NCI-H1048 (cell line): ENCODE measurements at regions not wholly inside any gene's neighbourhood (a gene's known extent, or its start where the extent isn't known, plus 50 kb on each side); places are given as distances from the start of the nearest gene placed in this dataset.
"Not testable (repeated sequence)": the region's sequence is repeated elsewhere in the genome, so short reads cannot be mapped to it uniquely, and the experiment has no call there.

Experiments
- DNase-seq: peaks from one replicate; lab custom pipeline; 2025; lab: John Stamatoyannopoulos, UW

DNA sequence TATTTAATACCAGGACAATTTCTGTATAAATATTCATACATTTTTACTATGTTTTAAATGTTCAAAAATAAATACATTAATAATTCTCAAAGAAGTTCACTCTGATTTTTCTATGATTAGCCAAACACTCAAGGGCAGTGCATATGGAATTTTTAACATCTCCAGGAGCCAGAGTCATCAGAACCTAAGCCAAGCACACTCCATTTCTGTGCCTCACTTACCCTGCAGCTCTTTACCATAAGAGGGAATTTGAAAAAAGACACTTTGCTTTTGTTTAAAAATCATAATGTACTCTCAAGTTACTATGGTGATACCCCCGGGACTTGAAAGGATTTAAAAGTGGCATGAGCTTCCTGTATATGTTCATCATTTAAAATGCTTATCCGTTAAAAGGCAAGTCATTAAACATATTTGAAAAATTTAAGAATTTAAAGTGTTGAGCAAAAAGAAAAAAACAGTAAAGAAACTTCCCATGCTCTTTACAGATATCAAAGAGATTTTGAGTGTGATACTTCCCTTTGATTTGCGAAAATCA lies 747.4 kb upstream of the NECTIN3 start:
- DNase-seq: no peak

DNA sequence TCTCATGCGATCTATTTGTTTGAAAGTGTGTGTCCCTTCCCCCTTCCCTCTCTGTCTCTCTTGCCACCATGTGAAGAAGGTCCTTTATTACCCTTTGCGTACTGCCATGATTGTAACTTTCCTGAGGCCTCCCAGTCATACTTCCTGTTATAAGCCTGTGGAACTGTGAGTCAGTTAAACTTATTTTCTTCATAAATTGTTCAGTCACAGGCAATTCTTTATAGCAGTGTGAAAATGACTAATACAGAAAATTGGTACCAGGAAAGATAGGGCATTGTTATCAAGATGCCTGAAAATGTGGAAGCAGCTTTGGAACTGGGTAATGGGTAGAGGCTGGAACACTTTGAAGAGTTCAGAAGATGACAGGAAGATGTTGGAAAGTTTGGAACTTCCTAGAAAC lies 743.7 kb upstream of the NECTIN3 start:
- DNase-seq: no peak

DNA sequence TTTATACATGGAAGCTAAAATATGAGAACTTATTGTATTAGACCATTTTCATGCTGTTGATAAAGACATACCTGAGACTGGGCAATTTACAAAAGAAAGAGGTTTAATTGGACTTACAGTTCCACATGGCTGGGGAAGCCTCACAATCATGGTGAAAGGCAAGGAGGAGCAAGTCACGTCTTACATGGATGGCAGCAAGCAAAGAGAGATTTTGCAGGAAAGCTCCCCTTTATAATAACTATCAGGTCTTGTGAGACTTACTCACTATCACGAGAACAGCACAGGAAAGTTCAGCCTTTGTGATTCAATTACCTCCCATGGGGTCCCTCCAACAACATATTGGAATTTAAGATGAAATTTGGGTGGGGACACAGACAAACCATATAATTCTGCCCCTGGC lies 740.1 kb upstream of the NECTIN3 start:
- DNase-seq: not testable (repeated sequence)

DNA sequence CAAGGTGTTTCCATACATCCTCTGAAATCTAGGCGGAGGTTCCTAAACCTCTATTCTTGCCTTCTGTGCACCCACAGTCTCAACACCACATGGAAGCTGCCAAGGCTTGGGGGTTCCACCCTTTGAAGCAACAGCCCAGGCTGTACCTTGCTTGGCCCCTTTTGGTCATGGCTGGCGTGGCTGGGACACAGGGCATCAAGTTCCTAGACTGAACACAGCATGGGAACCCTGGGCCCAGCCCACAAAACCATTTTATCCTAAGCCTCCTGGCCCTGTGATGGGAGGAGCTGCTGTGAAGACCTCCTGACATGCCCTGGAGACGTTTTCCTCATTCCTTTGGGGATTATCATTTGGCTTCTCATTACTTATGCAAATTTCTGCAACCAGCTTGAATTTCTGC lies 739.0 kb upstream of the NECTIN3 start:
- peak; percentile 21 for DNase-seq

DNA sequence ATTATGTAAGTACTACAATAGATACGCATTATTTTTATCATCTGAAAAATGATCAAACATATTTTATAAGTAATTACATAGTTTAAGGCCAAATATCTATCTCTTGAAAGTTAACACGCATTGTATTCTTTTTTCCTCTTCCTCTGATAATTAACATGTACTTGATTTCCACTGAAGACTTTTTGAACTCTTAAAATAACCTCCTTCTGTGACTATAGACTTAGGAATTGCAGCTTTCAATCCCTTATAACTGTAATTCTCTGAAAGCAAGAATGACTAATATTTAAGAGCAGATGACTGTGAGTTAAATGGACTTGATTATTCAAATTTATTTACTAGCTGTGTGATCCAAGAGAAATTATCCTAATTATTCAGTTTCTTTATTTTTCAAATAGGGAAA lies 730.6 kb upstream of the NECTIN3 start:
- DNase-seq: no peak

DNA sequence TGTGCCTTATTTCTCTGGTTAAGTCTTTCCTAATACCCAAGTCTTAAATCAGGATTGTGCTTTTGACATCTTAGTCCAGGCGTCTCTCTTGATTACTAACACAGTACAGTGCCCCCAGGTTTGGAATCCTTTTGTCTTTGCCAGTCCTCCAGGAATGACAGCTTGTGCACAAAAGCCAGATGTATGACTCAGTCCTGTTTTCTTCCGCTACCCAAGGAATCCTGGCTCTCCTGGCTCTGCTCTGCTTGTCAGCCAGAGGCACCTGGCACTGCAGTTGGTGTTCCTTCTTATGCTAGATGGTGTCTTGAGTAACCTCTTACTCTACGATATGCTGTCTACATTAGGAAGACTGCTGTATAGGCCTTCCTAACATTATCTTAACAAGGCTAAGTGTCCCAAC lies 728.2 kb upstream of the NECTIN3 start:
- DNase-seq: no peak

DNA sequence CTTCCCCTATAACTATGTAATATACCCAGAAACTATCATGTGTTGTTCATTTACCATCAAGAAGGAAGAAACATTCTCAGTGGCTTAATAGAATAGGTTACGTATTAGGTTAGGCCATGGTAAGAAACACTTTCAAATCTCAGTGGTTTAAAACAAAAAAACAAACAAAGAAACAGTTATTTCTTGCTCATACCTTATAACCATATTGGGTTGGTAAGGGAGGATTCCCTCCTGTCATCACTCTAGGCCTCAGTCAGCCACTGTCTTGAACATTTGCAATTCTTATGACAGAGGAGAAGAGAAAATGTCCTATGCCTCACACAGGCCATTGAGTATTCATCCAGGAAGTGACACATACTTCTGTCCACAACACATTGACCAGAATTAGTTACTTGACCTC lies 727.7 kb upstream of the NECTIN3 start:
- DNase-seq: no peak

DNA sequence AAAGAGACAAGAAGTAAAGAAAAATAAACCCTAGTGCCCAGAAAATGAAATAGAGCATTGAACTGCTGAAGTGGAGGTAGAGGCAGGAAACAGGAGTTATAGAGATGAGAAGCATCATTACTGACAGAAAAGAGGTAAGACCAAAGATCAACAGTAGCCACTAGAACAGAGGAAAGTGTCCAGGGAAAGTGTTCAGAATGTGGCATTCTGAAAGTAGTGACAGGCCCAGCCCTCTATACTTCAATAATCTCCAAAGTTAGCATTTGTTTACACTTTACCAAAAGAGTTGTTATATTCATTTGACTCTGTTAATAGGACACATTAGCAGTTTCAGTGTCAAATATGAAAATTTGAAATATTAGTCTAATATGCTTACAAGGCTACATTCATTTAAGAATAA lies 727.1 kb upstream of the NECTIN3 start:
- no peak for DNase-seq

DNA sequence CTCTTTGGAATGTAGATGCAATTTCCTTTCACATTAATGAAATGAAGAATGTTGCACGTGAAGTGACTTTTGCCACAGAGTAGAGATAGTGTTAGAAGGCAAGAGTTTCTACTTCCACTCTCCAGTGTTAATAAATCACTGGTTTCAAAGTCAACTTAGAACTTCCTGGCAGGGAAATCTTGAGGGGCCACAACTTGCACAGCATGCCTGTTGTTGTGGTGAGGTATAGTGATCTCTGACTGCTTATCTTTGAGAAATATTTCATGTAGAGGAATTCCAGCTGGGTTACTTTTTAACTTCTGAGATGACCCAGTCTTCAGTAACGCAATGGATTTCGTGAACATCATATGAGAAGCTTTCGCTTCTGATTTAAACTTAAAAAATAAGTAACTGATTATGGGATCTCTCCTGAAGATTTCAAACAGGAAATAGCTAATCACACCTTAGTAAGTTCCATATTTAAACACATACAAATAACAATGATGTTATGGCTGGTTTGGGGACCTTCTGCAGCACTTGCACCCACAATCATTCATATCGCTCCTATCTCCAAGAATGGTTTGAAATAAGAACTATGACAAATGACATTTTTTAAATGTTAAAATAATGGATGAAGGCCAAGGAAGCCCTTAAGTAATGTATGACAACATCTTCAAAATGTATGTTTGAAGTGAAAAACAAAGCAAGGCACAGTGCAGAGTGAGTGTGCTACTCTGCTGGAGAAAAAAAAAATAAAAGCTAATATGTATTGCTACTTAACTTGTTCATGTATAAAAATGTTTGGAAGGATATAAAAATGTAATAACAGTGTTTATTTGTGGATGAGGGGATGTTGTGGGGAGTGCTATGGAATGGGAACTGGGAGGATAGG lies 726.5 kb upstream of the NECTIN3 start:
- DNase-seq: no peak

DNA sequence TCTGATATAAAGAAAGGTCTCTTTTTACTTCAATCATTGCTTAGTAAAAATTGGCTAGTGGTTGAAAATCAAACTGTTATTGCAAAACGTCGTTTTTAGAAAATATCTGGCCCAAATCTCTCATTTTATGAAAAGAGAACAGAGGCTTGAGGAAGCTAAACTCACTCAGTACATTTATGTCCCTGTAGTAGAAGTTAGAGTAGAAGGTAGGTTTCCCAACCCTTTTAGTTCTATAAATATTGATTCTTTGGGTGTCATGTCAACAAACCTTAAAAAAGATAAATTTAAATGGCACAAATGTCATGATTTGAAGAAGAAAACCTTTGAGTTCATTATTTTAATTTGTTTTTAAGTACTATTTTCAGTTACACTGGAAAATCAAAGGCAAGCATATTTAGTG lies 722.3 kb upstream of the NECTIN3 start:
- DNase-seq: no peak

DNA sequence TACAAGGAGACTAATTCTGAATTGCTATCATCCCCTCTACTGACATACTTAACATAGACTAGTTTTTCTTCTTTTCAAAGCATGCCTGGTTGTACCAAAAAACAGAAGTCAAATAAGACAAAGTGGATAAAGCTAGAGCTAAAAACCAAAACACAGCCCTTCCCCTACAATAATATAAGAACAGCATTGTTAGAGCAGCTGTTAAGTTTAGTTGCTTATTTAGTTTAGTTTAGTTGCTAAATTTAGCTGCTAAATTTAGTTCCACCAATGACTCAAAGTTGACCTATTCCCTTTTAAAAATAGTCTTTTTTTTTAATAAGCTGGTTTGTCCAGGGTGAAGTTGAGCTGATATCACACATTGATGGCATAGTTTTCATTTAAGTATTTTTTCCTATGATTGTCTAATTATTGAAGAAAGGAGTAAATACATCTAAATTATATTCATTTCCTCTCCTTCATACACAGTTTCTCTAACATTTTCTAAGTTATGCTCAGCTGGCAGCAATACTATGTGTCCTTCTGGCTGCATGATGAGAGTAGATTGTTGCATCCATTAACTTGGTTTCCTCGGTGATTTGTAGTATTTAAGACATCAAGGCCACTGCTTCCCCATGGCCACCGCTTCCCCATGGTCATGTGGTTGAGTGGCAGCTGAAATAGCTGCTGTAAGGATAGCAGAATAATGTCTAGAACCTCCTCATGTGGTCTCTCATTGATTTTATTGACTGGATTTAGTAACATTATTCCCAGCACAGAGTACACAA lies 718.6 kb upstream of the NECTIN3 start:
- no peak for DNase-seq

DNA sequence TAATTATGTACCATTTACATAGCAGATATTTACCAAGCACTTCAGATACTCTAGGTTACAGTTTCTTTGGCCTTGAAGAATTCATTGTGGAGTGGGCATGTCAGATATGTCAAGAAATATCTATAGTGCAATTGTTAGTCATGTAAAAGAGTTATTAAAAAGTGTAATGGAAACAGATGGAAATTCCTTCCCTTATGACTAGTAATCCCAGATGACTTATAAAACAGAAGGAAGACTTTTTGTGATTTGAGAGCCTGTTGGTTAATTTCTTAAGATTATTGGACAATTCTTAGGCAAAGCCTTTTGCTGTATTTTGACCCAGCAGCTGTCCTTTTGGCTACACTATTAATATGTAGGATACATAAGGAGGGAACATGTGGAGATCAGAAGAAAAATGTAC lies 708.9 kb upstream of the NECTIN3 start:
- DNase-seq: no peak

DNA sequence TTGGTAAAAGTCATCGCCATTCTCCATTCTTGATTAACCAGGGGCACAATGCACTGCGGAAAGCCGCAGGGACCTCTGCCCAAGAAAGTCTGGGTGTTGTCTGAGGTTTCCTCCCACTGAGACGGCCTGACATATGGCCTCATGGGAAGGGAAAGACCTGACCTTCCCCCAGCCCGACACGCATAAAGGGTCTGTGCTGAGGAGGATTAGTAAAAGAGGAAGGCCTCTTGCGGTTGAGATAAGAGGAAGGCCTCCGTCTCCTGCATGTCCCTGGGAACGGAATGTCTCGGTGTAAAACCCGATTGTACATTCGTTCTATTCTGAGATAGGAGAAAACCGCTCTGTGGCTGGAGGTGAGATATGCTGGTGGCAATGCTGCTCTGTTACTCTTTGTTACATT lies 704.3 kb upstream of the NECTIN3 start:
- not testable (repeated sequence) for DNase-seq

DNA sequence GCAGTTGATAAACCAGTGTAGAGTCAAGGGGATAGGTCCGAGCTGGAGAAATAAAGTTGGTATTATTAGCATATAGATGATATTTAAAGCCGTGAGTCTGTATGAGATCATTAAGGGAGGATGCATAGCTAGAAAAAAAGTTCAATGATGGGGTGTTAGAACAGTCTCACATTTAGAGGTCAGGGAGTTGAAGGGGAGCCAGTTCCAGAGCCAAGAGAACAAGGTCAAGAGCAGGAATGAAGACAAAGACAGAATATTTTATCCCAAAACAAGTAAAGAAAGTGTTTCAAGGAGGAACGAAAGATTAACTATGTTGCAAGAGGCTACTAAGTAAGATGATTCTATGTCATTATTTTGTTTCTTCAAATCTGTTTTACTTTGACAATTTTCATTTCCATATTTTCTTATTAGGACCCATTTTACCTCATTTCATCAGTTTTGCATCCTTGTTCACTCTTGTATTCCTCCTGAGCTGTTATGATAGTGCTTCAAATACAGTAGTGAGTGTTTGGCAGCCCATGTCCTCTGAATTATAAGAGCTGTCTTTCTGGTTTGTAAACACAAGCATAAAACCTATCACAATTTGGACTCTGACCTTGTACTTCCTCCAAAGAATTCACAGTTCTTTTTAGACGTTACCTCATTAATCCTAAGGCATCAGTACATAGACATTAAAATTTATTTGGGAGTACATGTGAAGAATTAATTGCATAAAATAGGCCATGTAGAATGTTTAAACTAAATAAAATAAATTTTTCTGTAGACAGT lies 695.7 kb upstream of the NECTIN3 start:
- no peak for DNase-seq

DNA sequence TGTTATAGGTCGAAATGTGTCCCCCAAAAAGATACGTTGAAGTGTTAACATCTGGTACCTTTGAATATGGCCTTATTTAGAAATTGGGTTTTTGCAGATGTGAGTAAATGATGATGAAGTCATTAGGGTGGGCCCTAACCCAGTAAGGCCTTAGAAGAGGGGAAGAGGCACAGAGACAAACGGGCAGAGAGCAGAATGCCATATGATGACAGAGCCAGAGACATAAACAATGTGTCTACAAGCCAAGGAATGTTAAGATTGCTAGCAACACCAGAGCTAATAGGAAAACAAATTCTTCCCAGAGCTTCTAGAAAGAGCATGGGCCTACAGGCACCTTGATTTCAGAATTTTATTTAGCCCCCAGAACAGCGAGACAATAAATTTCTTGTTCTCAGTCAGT lies 693.1 kb upstream of the NECTIN3 start:
- DNase-seq: no peak

DNA sequence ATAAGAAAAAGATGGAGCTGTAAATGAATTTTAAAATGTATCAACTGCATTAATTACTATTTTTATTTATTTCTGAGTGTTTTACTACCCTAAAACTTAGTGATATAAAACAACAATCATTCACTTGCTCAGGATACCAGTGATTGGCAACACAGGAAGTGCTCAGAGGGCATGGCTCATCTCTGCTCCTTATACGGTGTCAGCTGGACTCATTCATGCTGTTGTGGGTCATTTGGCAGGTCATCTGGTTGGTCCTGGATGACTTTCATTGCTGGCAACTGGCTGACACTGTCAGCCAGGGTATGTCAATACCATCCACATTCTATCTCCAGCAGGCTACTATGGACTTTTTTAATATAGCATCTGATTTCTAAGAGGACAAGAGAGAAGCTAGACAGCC lies 689.6 kb upstream of the NECTIN3 start:
- no peak for DNase-seq

DNA sequence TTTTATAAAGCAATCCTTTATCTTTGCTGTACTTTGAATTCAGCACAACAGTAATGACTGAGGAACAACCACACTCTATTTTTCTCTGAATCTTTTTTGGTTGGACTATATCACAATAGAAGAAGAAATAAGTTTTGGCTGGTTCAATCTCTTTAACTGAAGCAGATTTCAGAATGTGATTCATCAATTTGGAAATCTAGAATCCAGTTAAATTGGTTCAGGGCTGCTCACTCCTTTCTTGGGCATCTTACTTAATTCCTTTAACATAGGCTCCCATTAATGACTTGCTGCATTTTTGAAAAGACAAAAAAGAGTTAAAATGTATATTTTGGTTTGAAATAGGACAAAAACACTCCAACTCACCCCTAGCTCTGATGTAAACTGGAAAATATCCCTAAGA lies 688.3 kb upstream of the NECTIN3 start:
- DNase-seq: no peak

DNA sequence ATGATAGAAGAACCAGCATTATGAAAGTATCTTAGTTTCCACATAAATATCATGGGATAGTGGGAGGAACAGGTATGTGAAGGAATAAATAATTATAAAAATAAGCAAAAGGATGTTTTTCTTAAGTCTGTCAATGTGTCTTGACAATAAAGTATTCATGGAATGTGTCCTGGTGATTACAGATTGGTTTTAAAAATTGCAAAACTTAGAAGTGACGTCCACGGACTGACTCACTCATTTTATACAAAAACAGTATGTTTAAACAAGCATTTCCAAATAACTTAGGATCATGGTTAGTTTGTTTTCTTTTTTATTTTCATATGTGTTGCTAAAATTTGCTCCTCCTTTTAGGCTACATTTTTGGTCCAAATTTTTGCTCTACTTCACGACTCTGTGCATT lies 687.0 kb upstream of the NECTIN3 start:
- DNase-seq: no peak

DNA sequence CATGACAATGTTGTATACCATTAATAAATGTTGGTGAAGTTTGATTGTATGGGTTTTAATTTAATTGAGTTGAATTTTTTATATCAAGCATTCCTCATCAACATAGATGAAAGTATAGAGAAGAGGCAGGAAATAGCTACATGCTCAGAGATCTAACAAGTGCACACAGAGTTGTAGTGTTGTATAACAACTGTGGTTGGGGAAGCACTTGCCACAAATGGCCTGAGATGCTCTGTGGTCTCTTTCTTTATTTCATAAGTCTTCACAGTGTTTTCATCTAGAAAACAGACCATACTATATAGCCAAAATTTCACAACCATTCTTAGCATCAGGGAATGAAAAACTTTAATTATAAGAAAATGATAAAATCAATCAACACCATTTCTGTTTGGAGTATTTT lies 682.6 kb upstream of the NECTIN3 start:
- no peak for DNase-seq

DNA sequence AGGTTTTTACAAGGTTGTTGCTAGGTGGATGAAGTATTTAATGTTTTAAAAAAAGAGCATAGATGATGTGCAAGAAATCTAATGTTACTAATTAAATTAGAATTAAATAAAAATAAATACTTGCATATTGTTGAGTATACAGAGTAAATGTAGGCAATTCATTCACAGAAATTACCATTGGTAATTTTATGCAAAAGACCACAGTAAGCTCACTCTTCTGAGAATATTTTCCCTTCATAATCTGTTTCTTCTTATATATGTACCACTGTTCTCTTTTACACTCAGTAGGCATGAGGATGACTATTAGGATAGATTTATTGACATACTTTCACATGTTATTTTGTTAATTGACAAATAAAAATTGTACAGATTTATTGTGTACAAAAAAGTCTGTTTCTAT lies 681.2 kb upstream of the NECTIN3 start:
- DNase-seq: no peak

DNA sequence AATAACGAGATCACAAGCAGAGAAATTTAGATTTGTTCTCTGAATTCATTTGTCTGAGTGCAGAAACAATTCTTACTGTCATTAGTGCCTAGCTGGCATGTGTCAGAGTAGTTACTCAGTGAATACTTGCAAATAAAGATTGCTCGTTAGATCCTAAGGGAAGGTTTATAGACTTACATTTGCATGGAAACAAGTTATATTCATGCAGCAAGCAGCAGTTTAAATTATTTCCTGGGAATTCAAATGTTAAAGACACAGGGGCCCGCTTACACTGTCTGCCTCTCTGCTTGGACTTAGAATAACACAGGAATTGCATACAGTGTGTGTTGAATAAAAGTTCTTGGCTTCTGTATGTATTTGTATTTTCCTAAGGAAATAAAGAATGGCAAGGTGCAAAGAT lies 680.6 kb upstream of the NECTIN3 start:
- DNase-seq: peak; percentile 29

DNA sequence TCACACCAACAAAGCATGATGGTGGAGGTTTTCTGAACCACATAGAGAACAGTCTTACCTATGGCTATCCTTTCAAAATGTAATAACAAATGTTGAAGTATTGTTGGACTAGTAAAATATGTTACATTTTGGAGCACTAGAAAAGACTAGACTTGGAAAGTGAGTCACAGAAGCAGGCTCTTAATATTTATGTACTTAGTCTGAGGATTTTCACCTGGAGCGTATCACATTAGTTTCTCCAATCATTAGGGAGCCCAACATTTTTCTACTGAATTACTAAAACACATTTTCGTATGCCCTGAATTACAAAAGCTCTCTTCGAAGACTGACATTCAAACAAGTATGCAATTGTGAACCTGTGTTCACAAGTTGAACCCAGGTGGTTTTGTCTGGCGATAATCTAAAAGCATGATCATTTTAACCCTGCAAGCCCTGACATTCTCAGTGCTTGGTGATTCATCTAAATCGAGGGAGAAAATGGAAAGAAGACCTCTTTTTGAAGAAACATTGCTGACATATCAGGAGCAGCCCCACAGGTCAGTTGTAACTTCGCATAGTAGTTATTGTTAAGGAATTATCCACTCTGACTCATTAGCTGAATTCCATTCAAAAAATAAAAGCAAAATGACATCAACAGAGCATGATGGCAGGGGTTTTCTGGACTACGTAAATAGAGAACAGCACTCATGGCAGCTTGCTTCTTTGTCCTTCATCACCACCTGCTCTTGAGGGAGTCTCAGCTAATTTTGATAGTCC lies 679.8 kb upstream of the NECTIN3 start:
- no peak for DNase-seq
